MM.1S (cell line): ENCODE measurements at regions not wholly inside any gene's neighbourhood (a gene's known extent, or its start where the extent isn't known, plus 50 kb on each side); places are given as distances from the start of the nearest gene placed in this dataset.

ENCODE experiments used
- DNase-seq: peaks from one replicate; pipeline ENCODE4 v3.0.0-alpha.2; 2015
- H2AFZ ChIP-seq: fragments of 300-600 bp; sonication (generic); 2 replicates; pipeline ENCODE4 v1.6.0; 2016; ENCODE audit warnings: antibody characterized with exemption, low read length
- H3F3A ChIP-seq: fragments of 300-600 bp; sonication (generic); 2 replicates; pipeline ENCODE4 v1.6.1; 2016; ENCODE audit warnings: mild to moderate bottlenecking, antibody characterized with exemption, low read length, moderate library complexity, mixed read lengths; ENCODE audit not compliant: insufficient read depth
- H3K27ac ChIP-seq: fragments of 300-600 bp; sonication (generic); 2 replicates; pipeline ENCODE4 v1.5.1; 2016; ENCODE audit warnings: mild to moderate bottlenecking, low read length
- H3K27me3 ChIP-seq: fragments of 300-600 bp; sonication (generic); replicated peaks from 2 replicates; pipeline ENCODE4 v1.6.0; 2016; ENCODE audit warnings: low read length; ENCODE audit not compliant: insufficient read depth
- H3K36me3 ChIP-seq: fragments of 300-600 bp; sonication (generic); replicated peaks from 2 replicates; pipeline ENCODE4 v1.6.1; 2016; ENCODE audit warnings: mild to moderate bottlenecking, low read length, mixed read lengths; ENCODE audit not compliant: insufficient read depth
- H3K4me1 ChIP-seq: fragments of 300-600 bp; sonication (generic); 2 replicates; pipeline ENCODE4 v1.6.1; 2016; ENCODE audit warnings: low read length, mixed read lengths
- H3K4me2 ChIP-seq: fragments of 300-600 bp; sonication (generic); 2 replicates; pipeline ENCODE4 v1.6.0; 2016; ENCODE audit warnings: low read depth, low read length
- H3K4me3 ChIP-seq: fragments of 300-600 bp; sonication (generic); 2 replicates; pipeline ENCODE4 v1.5.1; 2016; ENCODE audit warnings: low read length, mixed read lengths
- H3K79me2 ChIP-seq: fragments of 300-600 bp; sonication (generic); 2 replicates; pipeline ENCODE4 v1.6.1; 2016; ENCODE audit warnings: mixed run types, low read length, mixed read lengths
- H3K9ac ChIP-seq: fragments of 300-600 bp; sonication (generic); 2 replicates; pipeline ENCODE4 v1.6.1; 2016; ENCODE audit warnings: low read length, mixed read lengths
- H3K9me2 ChIP-seq: fragments of 300-600 bp; sonication (generic); replicated peaks from 2 replicates; pipeline ENCODE4 v1.6.1; 2016; ENCODE audit warnings: mild to moderate bottlenecking, low read length, mixed read lengths; ENCODE audit not compliant: insufficient read depth
- H3K9me3 ChIP-seq: fragments of 300-600 bp; sonication (generic); replicated peaks from 2 replicates; pipeline ENCODE4 v1.6.1; 2016; ENCODE audit warnings: mild to moderate bottlenecking, low read length, mixed read lengths; ENCODE audit not compliant: insufficient read depth
- H4K20me1 ChIP-seq: fragments of 300-600 bp; sonication (generic); 2 replicates; pipeline ENCODE4 v1.6.1; 2016; ENCODE audit warnings: mild to moderate bottlenecking, low read length, moderate library complexity, mixed read lengths; ENCODE audit not compliant: insufficient read depth
- CTCF ChIP-seq: fragments of 300-600 bp; sonication (generic); IDR thresholded peaks from 2 replicates; pipeline ENCODE4 v1.5.1; 2016; ENCODE audit warnings: antibody characterized with exemption, low read length, mixed read lengths
- EZH2 ChIP-seq: fragments of 300-600 bp; sonication (generic); optimal IDR thresholded peaks from 2 replicates; pipeline ENCODE3; 2017; ENCODE audit warnings: low read depth, mild to moderate bottlenecking, antibody characterized with exemption, low read length, mixed read lengths
- EZH2phosphoT487 ChIP-seq: fragments of 300-600 bp; sonication (generic); IDR thresholded peaks from 2 replicates; pipeline ENCODE4 v1.6.1; 2018; ENCODE audit warnings: antibody characterized with exemption, low read length

GRCh38 chr10:104505521-104506042 is 135.5 kb upstream of the SORCS3 start:
- H3K36me3 ChIP-seq = no peaks in the 10 kb centered on the region
- H3K79me2 ChIP-seq = no peaks in the 10 kb centered on the region
- no peaks in the 10 kb centered on the region for H3F3A ChIP-seq
- H2AFZ ChIP-seq = no peak overlapping the region
- no peak overlapping the region for H3K9ac ChIP-seq
- H4K20me1 ChIP-seq = no peaks in the 10 kb centered on the region
- no peak for DNase-seq
- no peaks in the 10 kb centered on the region for H3K9me2 ChIP-seq
- no peak overlapping the region for H3K4me3 ChIP-seq
- no peaks in the 10 kb centered on the region for H3K27me3 ChIP-seq
- H3K27ac ChIP-seq = no peak overlapping the region
- TF ChIP-seq EZH2 = no peak
- no peak for TF ChIP-seq CTCF
- no peak for TF ChIP-seq EZH2phosphoT487
- no peak overlapping the region for H3K4me2 ChIP-seq
- H3K4me1 ChIP-seq = no peaks in the 10 kb centered on the region
- H3K9me3 ChIP-seq = no peaks in the 10 kb centered on the region

- Histone ChIP-seq H3K36me3 (no peaks in the 10 kb centered on the region), H3K9ac (no peak overlapping the region), H3K27ac (no peak overlapping the region), H4K20me1 (no peaks in the 10 kb centered on the region), H3K9me3 (no peaks in the 10 kb centered on the region), H3K79me2 (no peaks in the 10 kb centered on the region), H3K4me2 (no peak overlapping the region), H3K4me1 (no peaks in the 10 kb centered on the region), H3F3A (no peaks in the 10 kb centered on the region), H3K9me2 (no peaks in the 10 kb centered on the region), H3K4me3 (no peak overlapping the region), H2AFZ (no peak overlapping the region), H3K27me3 (no peaks in the 10 kb centered on the region)
- TF ChIP-seq CTCF = no peak
- no peak for DNase-seq
Observed at GRCh38 chr10:104509981-104510380, 131.1 kb upstream of the SORCS3 start.

GRCh38 chr10:104510644-104511043 is 130.4 kb upstream of the SORCS3 start:
- Histone ChIP-seq H3K9me2 (no peaks in the 10 kb centered on the region), H4K20me1 (no peaks in the 10 kb centered on the region), H3K9me3 (no peaks in the 10 kb centered on the region), H2AFZ (no peak overlapping the region), H3K79me2 (no peaks in the 10 kb centered on the region), H3K4me2 (no peak overlapping the region), H3K4me3 (no peak overlapping the region), H3K27me3 (no peaks in the 10 kb centered on the region), H3K27ac (no peak overlapping the region), H3K4me1 (no peaks in the 10 kb centered on the region), H3K36me3 (no peaks in the 10 kb centered on the region), H3K9ac (no peak overlapping the region), H3F3A (no peaks in the 10 kb centered on the region)
- DNase-seq = no peak
- TF ChIP-seq CTCF (no peak), EZH2 (no peak), EZH2phosphoT487 (no peak)
